Breast epithelium (tissue), 4 donors: ENCODE measurements at regions not wholly inside any gene's neighbourhood (a gene's known extent, or its start where the extent isn't known, plus 50 kb on each side); places are given as distances from the start of the nearest gene placed in this dataset.

ENCODE experiments used
- DNase-seq, 2 donors: peaks; one replicate each; pipeline ENCODE4 v3.0.0-alpha.2; 2019; ENCODE audit warnings: low spot score in 2 of 2
- H3K27ac ChIP-seq, 2 donors: fragments of 200-600 bp; sonication (generic) in 1 of 2; one replicate each; pipeline ENCODE4 v1.5.1; 2016 to 2019; ENCODE audit warnings: mild to moderate bottlenecking in 1 of 2
- H3K27me3 ChIP-seq, 2 donors: fragments of 200-600 bp; sonication (generic) in 1 of 2; one replicate each; pipeline versions ENCODE4 v1.5.1 to v1.6.0; 2017 to 2019; ENCODE audit warnings: control low read depth in 1 of 2, mild to moderate bottlenecking in 1 of 2
- H3K36me3 ChIP-seq: fragments of 200-600 bp; one replicate; pipeline ENCODE4 v1.5.1; 2019
- H3K4me1 ChIP-seq, 2 donors: fragments of 200-600 bp; sonication (generic); one replicate each; pipeline ENCODE4 v1.5.1; 2016 to 2019; ENCODE audit warnings: control low read depth in 1 of 2
- H3K4me3 ChIP-seq, 3 donors: fragments of 200-600 bp; sonication (generic); 1 replicate in 2 of 3; 2 replicates in 1 of 3; pipeline ENCODE4 v1.5.1; 2016 to 2019; ENCODE audit warnings: mild to moderate bottlenecking in 3 of 3, moderate library complexity in 2 of 3
- H3K9me3 ChIP-seq, 2 donors: fragments of 200-600 bp; sonication (generic) in 1 of 2; one replicate each; pipeline ENCODE4 v1.5.1; 2016 to 2019; ENCODE audit warnings: control low read depth in 1 of 2
- POLR2A ChIP-seq: fragments of 450-650 bp; IDR thresholded peaks from one replicate; pipeline ENCODE4 v1.6.1; 2016; ENCODE audit warnings: antibody characterized with exemption, mild to moderate bottlenecking, moderate library complexity
- POLR2AphosphoS5 ChIP-seq, 3 donors: sonication (generic); formaldehyde crosslinking; IDR thresholded peaks; one replicate each; pipeline ENCODE4 v1.6.1; 2017; ENCODE audit warnings: antibody characterized with exemption in 3 of 3
- intact Hi-C: fragments of 100-400 bp; cut with DNase I; formaldehyde crosslinking; loops from one replicate; pipeline ENCODE4 v1.15.1; 2023; ENCODE audit warnings: low total_unique reads
- TF ChIP-seq, protein P1 (sequence below), 3 donors: fragments of 450-650 bp; IDR thresholded peaks; one replicate each; pipeline ENCODE4 v1.5.1; 2016 to 2017; ENCODE audit warnings: antibody characterized with exemption in 3 of 3, mild to moderate bottlenecking in 3 of 3, moderate library complexity in 3 of 3

- no peaks in the 10 kb centered on the region for H3K27me3 ChIP-seq
- no peaks in the 10 kb centered on the region for H3K9me3 ChIP-seq
- H3K36me3 ChIP-seq = no peaks in the 10 kb centered on the region
These were observed 449.0 kb downstream of the ETV1 start for GRCh38 chr7:13540429-13540828.

DNA sequence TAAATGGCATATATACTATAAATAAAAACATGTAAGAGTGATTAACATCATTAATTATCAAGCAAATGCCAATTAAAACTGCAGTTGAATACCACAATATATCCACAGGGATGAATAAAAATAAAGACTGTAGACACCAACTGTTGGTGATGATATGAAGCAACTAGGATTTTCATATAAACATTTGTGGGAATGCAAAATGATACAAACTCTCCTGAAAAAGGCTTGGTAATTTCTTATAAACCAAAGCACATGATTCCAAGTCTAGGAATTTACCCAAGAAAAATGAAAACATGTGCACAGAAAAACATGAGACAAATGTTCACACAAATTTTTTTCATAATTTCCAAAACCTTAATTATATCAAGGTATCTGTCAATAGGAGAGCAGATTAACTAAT lies 448.1 kb downstream of the ETV1 start:
- no peak for TF ChIP-seq POLR2AphosphoS5 (IDR thresholded peaks at IDR 0.05)
- TF ChIP-seq POLR2A = no peak
- Histone ChIP-seq H3K9me3 (no peaks in the 10 kb centered on the region), H3K36me3 (no peaks in the 10 kb centered on the region), H3K4me1 (no peaks in the 10 kb centered on the region), H3K4me3 (no peak overlapping the region), H3K27ac (no peak overlapping the region), H3K27me3 (no peaks in the 10 kb centered on the region)
- no peak for DNase-seq
- intact Hi-C loops = no loop called here

More at GRCh38 chr7:13540429-13540828, 449.0 kb downstream of the ETV1 start:
- intact Hi-C loops = no loop called here
- H3K4me3 ChIP-seq = no peak overlapping the region
- H3K27ac ChIP-seq = no peak overlapping the region
- H3K4me1 ChIP-seq = no peaks in the 10 kb centered on the region
- no peak for DNase-seq
- TF ChIP-seq, protein P1, sequence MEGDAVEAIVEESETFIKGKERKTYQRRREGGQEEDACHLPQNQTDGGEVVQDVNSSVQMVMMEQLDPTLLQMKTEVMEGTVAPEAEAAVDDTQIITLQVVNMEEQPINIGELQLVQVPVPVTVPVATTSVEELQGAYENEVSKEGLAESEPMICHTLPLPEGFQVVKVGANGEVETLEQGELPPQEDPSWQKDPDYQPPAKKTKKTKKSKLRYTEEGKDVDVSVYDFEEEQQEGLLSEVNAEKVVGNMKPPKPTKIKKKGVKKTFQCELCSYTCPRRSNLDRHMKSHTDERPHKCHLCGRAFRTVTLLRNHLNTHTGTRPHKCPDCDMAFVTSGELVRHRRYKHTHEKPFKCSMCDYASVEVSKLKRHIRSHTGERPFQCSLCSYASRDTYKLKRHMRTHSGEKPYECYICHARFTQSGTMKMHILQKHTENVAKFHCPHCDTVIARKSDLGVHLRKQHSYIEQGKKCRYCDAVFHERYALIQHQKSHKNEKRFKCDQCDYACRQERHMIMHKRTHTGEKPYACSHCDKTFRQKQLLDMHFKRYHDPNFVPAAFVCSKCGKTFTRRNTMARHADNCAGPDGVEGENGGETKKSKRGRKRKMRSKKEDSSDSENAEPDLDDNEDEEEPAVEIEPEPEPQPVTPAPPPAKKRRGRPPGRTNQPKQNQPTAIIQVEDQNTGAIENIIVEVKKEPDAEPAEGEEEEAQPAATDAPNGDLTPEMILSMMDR (IDR thresholded peaks at IDR 0.05) = no peak
- TF ChIP-seq POLR2AphosphoS5 (IDR thresholded peaks at IDR 0.05) (no peak), POLR2A (no peak)

GRCh38 chr7:13542451-13542850 lies 447.0 kb downstream of the ETV1 start:
- TF ChIP-seq POLR2AphosphoS5 (IDR thresholded peaks at IDR 0.05) (no peak), POLR2A (no peak)
- TF ChIP-seq, protein P1 (IDR thresholded peaks at IDR 0.05) = no peak
- H3K27me3 ChIP-seq = no peaks in the 10 kb centered on the region

GRCh38 chr7:13551503-13551902 lies 438.0 kb downstream of the ETV1 start:
- intact Hi-C loops = no loop called here
- Histone ChIP-seq H3K9me3 (no peaks in the 10 kb centered on the region), H3K27ac (no peak overlapping the region), H3K4me1 (no peaks in the 10 kb centered on the region), H3K36me3 (no peaks in the 10 kb centered on the region), H3K4me3 (no peak overlapping the region), H3K27me3 (no peaks in the 10 kb centered on the region)
- TF ChIP-seq, protein P1 (IDR thresholded peaks at IDR 0.05) = no peak
- no peak for TF ChIP-seq POLR2A
- DNase-seq = no peak

More at GRCh38 chr7:13542451-13542850, 447.0 kb downstream of the ETV1 start:
- no peak overlapping the region for H3K27ac ChIP-seq
- intact Hi-C loops = no loop called here
- DNase-seq = no peak
- no peak overlapping the region for H3K4me3 ChIP-seq
- no peaks in the 10 kb centered on the region for H3K36me3 ChIP-seq
- no peaks in the 10 kb centered on the region for H3K4me1 ChIP-seq
- no peaks in the 10 kb centered on the region for H3K9me3 ChIP-seq

DNA sequence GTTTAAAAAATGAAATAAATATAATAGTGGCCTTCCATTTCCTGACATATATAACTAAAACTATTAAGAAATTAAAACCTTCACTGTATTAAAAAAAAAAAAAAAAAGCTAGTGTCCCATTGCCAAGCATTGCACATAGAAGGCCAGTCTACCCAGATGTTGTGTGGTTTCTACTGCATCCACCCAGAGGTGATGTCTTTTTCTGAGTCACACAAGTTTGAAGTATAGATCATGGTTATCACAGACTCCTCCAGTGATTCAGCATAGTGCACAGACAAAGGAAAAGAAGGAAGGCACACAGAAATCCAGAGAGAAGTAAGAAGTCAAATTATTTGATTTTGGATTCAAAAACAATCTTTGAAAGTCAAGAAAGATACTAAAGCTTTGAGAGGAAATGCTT lies 429.0 kb downstream of the ETV1 start:
- Histone ChIP-seq H3K27me3 (no peaks in the 10 kb centered on the region), H3K27ac (no peak overlapping the region), H3K4me3 (no peak overlapping the region), H3K36me3 (no peaks in the 10 kb centered on the region), H3K4me1 (no peaks in the 10 kb centered on the region), H3K9me3 (no peaks in the 10 kb centered on the region)
- DNase-seq = no peak
- intact Hi-C loops = no loop called here
- no peak for TF ChIP-seq POLR2AphosphoS5 (IDR thresholded peaks at IDR 0.05)
- TF ChIP-seq, protein P1 (IDR thresholded peaks at IDR 0.05) = no peak
- TF ChIP-seq POLR2A = no peak

DNA sequence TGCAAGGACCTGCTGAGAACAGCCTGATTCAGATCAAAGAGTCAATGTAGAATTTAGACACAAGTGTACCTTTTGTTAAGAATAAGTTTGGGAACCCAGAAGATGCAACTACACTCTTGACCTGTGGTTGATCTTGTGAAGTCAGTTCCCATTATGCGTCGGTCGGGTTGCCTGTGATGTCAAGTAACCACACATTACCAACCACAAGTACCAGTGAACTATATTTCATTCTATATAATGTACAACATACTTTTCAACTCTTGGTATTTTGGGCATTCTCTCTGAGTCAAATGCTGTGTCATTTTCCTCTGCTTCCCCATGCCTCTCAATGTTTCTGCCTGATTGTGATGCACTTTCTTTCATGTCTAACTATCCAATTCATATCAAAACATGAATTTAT lies 426.2 kb downstream of the ETV1 start:
- Histone ChIP-seq H3K27me3 (no peaks in the 10 kb centered on the region), H3K9me3 (no peaks in the 10 kb centered on the region), H3K27ac (no peak overlapping the region), H3K4me1 (no peaks in the 10 kb centered on the region), H3K36me3 (no peaks in the 10 kb centered on the region), H3K4me3 (no peak overlapping the region)
- TF ChIP-seq POLR2A (no peak), POLR2AphosphoS5 (IDR thresholded peaks at IDR 0.05) (no peak)
- TF ChIP-seq, protein P1 (IDR thresholded peaks at IDR 0.05) = no peak
- no peak for DNase-seq
- intact Hi-C loops = no loop called here
